Prostate gland (tissue), 2 donors: ENCODE measurements at regions not wholly inside any gene's neighbourhood (a gene's known extent, or its start where the extent isn't known, plus 50 kb on each side); places are given as distances from the start of the nearest gene placed in this dataset.

ENCODE experiments used
- POLR2AphosphoS5 ChIP-seq: sonication (generic); formaldehyde crosslinking; IDR thresholded peaks from one replicate; pipeline ENCODE4 v1.6.1; 2017; ENCODE audit warnings: antibody characterized with exemption
- TF ChIP-seq, protein P1 (sequence below), 4 experiments: fragments of 200-600 bp in 2 of 4; fragments of 450-650 bp in 2 of 4; sonication (generic) in 2 of 4; IDR thresholded peaks; 1 replicate in 3 of 4; 2 replicates in 1 of 4; pipeline ENCODE4 v1.5.1; 2016 to 2019; ENCODE audit warnings: antibody characterized with exemption in 4 of 4, mild to moderate bottlenecking in 2 of 4, moderate library complexity in 2 of 4

DNA sequence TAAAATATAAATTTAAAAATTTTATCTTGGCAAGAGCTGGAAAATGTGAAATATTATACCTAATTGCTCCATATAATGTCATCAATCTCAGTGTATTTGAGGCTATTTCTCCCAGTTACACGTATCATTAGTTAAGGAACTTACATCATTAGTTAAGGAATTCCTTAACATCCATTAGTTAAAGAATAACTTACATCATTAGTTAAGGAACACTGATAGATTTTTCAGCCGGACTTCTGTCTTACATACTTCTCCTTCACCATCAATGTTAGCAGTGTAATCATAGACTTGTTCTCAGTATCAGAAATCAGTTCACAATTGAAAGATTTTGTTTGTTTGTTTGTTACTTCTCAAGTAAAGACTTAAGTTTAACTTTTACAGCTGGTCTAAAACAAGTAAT, 524.4 kb upstream of the CHD1 start:
- no peak for TF ChIP-seq POLR2AphosphoS5
- TF ChIP-seq, protein P1, sequence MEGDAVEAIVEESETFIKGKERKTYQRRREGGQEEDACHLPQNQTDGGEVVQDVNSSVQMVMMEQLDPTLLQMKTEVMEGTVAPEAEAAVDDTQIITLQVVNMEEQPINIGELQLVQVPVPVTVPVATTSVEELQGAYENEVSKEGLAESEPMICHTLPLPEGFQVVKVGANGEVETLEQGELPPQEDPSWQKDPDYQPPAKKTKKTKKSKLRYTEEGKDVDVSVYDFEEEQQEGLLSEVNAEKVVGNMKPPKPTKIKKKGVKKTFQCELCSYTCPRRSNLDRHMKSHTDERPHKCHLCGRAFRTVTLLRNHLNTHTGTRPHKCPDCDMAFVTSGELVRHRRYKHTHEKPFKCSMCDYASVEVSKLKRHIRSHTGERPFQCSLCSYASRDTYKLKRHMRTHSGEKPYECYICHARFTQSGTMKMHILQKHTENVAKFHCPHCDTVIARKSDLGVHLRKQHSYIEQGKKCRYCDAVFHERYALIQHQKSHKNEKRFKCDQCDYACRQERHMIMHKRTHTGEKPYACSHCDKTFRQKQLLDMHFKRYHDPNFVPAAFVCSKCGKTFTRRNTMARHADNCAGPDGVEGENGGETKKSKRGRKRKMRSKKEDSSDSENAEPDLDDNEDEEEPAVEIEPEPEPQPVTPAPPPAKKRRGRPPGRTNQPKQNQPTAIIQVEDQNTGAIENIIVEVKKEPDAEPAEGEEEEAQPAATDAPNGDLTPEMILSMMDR (IDR thresholded peaks at IDR 0.05), result no peak
